DOHH2 (cell line): ENCODE measurements at regions not wholly inside any gene's neighbourhood (a gene's known extent, or its start where the extent isn't known, plus 50 kb on each side); places are given as distances from the start of the nearest gene placed in this dataset.

Experiments
- H3F3A ChIP-seq: fragments of 200-600 bp; sonication (generic), shearing (Covaris generic); 2 replicates; pipeline ENCODE4 v1.6.0; 2016; ENCODE audit warnings: antibody characterized with exemption, mild to moderate bottlenecking; ENCODE audit not compliant: control insufficient read depth, insufficient read depth
- H3K27ac ChIP-seq: fragments of 200-600 bp; sonication (generic); 2 replicates; pipeline ENCODE4 v1.5.1; 2014; ENCODE audit warnings: low read depth, mild to moderate bottlenecking, low read length, moderate library complexity
- H3K27me3 ChIP-seq: fragments of 200-600 bp; sonication (generic); 2 replicates; pipeline ENCODE4 v1.6.1; 2014; ENCODE audit warnings: mild to moderate bottlenecking, low read length, mixed read lengths; ENCODE audit not compliant: control insufficient read depth
- H3K36me3 ChIP-seq: fragments of 200-600 bp; sonication (generic); 2 replicates; pipeline ENCODE4 v1.6.1; 2014; ENCODE audit warnings: mild to moderate bottlenecking, low read length, moderate library complexity, mixed read lengths; ENCODE audit not compliant: control insufficient read depth
- H3K4me1 ChIP-seq: fragments of 200-600 bp; sonication (generic); 2 replicates; pipeline ENCODE4 v1.6.1; 2014; ENCODE audit warnings: mild to moderate bottlenecking, low read length, mixed read lengths; ENCODE audit not compliant: control insufficient read depth
- H3K4me2 ChIP-seq: fragments of 200-600 bp; sonication (generic); 2 replicates; pipeline ENCODE4 v1.6.0; 2014; ENCODE audit warnings: mild to moderate bottlenecking, low read length, moderate library complexity
- H3K4me3 ChIP-seq: fragments of 200-600 bp; sonication (generic); 2 replicates; pipeline ENCODE4 v1.5.1; 2014; ENCODE audit warnings: mild to moderate bottlenecking, low read length, mixed read lengths
- H3K79me2 ChIP-seq: fragments of 200-600 bp; sonication (generic); 2 replicates; pipeline ENCODE4 v1.6.1; 2014; ENCODE audit warnings: mild to moderate bottlenecking, low read length, mixed read lengths; ENCODE audit not compliant: control insufficient read depth
- H3K9me2 ChIP-seq: fragments of 200-600 bp; sonication (generic); replicated peaks from 2 replicates; pipeline ENCODE4 v1.6.1; 2014; ENCODE audit warnings: mild to moderate bottlenecking, low read length, mixed read lengths; ENCODE audit not compliant: control insufficient read depth
- H3K9me3 ChIP-seq: fragments of 200-600 bp; sonication (generic); 2 replicates; pipeline ENCODE4 v1.6.1; 2014; ENCODE audit warnings: antibody characterized with exemption, low read length, mixed read lengths; ENCODE audit not compliant: control insufficient read depth, insufficient read depth
- H4K20me1 ChIP-seq: fragments of 200-600 bp; sonication (generic); 2 replicates; pipeline ENCODE4 v1.6.0; 2014; ENCODE audit warnings: low read depth, mild to moderate bottlenecking, antibody characterized with exemption, low read length, moderate library complexity; ENCODE audit not compliant: control insufficient read depth, insufficient read depth
- CTCF ChIP-seq: fragments of 200-600 bp; sonication (generic); IDR thresholded peaks from one replicate; pipeline ENCODE4 v1.5.1; 2014; ENCODE audit warnings: antibody characterized with exemption, mild to moderate bottlenecking, low read depth, low read length; ENCODE audit not compliant: poor library complexity, severe bottlenecking
- EZH2phosphoT487 ChIP-seq: fragments of 200-600 bp; sonication (generic); IDR thresholded peaks from 2 replicates; pipeline ENCODE4 v1.6.1; 2017; ENCODE audit warnings: borderline replicate concordance, mild to moderate bottlenecking, antibody characterized with exemption, low read length, moderate library complexity, mixed read lengths

- Histone ChIP-seq H3K27ac (no peak overlapping the region), H3K36me3 (no peaks in the 10 kb centered on the region), H3K9me3 (no peaks in the 10 kb centered on the region), H3K27me3 (no peaks in the 10 kb centered on the region), H3K4me2 (no peak overlapping the region), H3K79me2 (no peaks in the 10 kb centered on the region), H3K9me2 (no peaks in the 10 kb centered on the region), H4K20me1 (no peaks in the 10 kb centered on the region), H3K4me1 (no peaks in the 10 kb centered on the region), H3K4me3 (no peak overlapping the region), H3F3A (no peaks in the 10 kb centered on the region)
- TF ChIP-seq CTCF: no peak
- TF ChIP-seq EZH2phosphoT487: no peak
Measured at GRCh38 chr16:52066962-52067361, 480.0 kb downstream of the TOX3 start.

- no peaks in the 10 kb centered on the region for H3K4me1 ChIP-seq
- no peak overlapping the region for H3K4me2 ChIP-seq
- no peaks in the 10 kb centered on the region for H3K9me3 ChIP-seq
- H3K36me3 ChIP-seq: no peaks in the 10 kb centered on the region
- H3F3A ChIP-seq: no peaks in the 10 kb centered on the region
- H3K27ac ChIP-seq: no peak overlapping the region
- TF ChIP-seq CTCF (no peak), EZH2phosphoT487 (no peak)
- no peak overlapping the region for H3K4me3 ChIP-seq
- H4K20me1 ChIP-seq: no peaks in the 10 kb centered on the region
- H3K79me2 ChIP-seq: no peaks in the 10 kb centered on the region
- H3K27me3 ChIP-seq: no peaks in the 10 kb centered on the region
- H3K9me2 ChIP-seq: no peaks in the 10 kb centered on the region
Measured at GRCh38 chr16:52056259-52056658, 490.7 kb downstream of the TOX3 start.

GRCh38 chr16:52055381-52055780 is 491.6 kb downstream of the TOX3 start:
- Histone ChIP-seq H3F3A (no peaks in the 10 kb centered on the region), H3K4me2 (no peak overlapping the region), H3K9me2 (no peaks in the 10 kb centered on the region), H3K27me3 (no peaks in the 10 kb centered on the region), H4K20me1 (no peaks in the 10 kb centered on the region), H3K9me3 (no peaks in the 10 kb centered on the region), H3K36me3 (no peaks in the 10 kb centered on the region), H3K4me3 (no peak overlapping the region), H3K27ac (no peak overlapping the region), H3K4me1 (no peaks in the 10 kb centered on the region), H3K79me2 (no peaks in the 10 kb centered on the region)
- no peak for TF ChIP-seq EZH2phosphoT487
- TF ChIP-seq CTCF: no peak

- Histone ChIP-seq H3K79me2 (no peaks in the 10 kb centered on the region), H3K4me2 (no peak overlapping the region), H3K4me1 (no peaks in the 10 kb centered on the region), H3K9me3 (no peaks in the 10 kb centered on the region), H3K27ac (no peak overlapping the region), H3K27me3 (no peaks in the 10 kb centered on the region), H3F3A (no peaks in the 10 kb centered on the region), H3K36me3 (no peaks in the 10 kb centered on the region), H3K9me2 (no peaks in the 10 kb centered on the region), H4K20me1 (no peaks in the 10 kb centered on the region), H3K4me3 (no peak overlapping the region)
- no peak for TF ChIP-seq CTCF
- no peak for TF ChIP-seq EZH2phosphoT487
Measured at GRCh38 chr16:52054326-52054725, 492.6 kb downstream of the TOX3 start.
